NB4 (cell line): ENCODE measurements at regions not wholly inside any gene's neighbourhood (a gene's known extent, or its start where the extent isn't known, plus 50 kb on each side); places are given as distances from the start of the nearest gene placed in this dataset.

Experiments used
- DNase-seq: peaks from one replicate; pipeline ENCODE4 v3.0.0; 2010; ENCODE audit warnings: low read depth
- H3K4me3 ChIP-seq: one replicate; pipeline ENCODE4 v1.5.1; 2011; ENCODE audit warnings: mild to moderate bottlenecking, low read depth, low read length, moderate library complexity
- MYC ChIP-seq: IDR thresholded peaks from 2 replicates; pipeline ENCODE4 v1.6.1; 2011; ENCODE audit warnings: low read depth, low read length
- POLR2A ChIP-seq: IDR thresholded peaks from 2 replicates; pipeline ENCODE4 v1.6.1; 2011; ENCODE audit warnings: mild to moderate bottlenecking; ENCODE audit not compliant: insufficient read length; ENCODE audit errors: extremely low read depth
- TF ChIP-seq, protein P1 (sequence below): IDR thresholded peaks from 2 replicates; pipeline ENCODE4 v1.6.1; 2011; ENCODE audit warnings: low read depth, low read length
- TF ChIP-seq, protein P2 (sequence below): IDR thresholded peaks from one replicate; pipeline ENCODE4 v1.5.1; 2012; ENCODE audit warnings: low read depth, low read length

GRCh38 chr10:23525406-23525805 lies 86.5 kb downstream of the OTUD1 start:
- peak; percentile 15 for DNase-seq
- no peak overlapping the region for H3K4me3 ChIP-seq
- TF ChIP-seq POLR2A, result no peak
- TF ChIP-seq, protein P1, sequence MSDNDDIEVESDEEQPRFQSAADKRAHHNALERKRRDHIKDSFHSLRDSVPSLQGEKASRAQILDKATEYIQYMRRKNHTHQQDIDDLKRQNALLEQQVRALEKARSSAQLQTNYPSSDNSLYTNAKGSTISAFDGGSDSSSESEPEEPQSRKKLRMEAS, result no peak
- TF ChIP-seq, protein P2, sequence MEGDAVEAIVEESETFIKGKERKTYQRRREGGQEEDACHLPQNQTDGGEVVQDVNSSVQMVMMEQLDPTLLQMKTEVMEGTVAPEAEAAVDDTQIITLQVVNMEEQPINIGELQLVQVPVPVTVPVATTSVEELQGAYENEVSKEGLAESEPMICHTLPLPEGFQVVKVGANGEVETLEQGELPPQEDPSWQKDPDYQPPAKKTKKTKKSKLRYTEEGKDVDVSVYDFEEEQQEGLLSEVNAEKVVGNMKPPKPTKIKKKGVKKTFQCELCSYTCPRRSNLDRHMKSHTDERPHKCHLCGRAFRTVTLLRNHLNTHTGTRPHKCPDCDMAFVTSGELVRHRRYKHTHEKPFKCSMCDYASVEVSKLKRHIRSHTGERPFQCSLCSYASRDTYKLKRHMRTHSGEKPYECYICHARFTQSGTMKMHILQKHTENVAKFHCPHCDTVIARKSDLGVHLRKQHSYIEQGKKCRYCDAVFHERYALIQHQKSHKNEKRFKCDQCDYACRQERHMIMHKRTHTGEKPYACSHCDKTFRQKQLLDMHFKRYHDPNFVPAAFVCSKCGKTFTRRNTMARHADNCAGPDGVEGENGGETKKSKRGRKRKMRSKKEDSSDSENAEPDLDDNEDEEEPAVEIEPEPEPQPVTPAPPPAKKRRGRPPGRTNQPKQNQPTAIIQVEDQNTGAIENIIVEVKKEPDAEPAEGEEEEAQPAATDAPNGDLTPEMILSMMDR, result no peak
- no peak for TF ChIP-seq MYC

- DNase-seq, result no peak
- no peak for TF ChIP-seq POLR2A
- TF ChIP-seq, protein P2, result no peak
- TF ChIP-seq MYC, result no peak
- TF ChIP-seq, protein P1, result no peak
- no peak overlapping the region for H3K4me3 ChIP-seq
Observed at GRCh38 chr10:23528419-23528818, 89.5 kb downstream of the OTUD1 start.

- no peak for DNase-seq
Observed at GRCh38 chr10:23529625-23530024, 90.8 kb downstream of the OTUD1 start.

GRCh38 chr10:23530079-23530478 lies 91.2 kb downstream of the OTUD1 start:
- DNase-seq, result no peak
- TF ChIP-seq, protein P1, result no peak
- TF ChIP-seq POLR2A, result no peak
- no peak for TF ChIP-seq MYC
- TF ChIP-seq, protein P2, result no peak
- H3K4me3 ChIP-seq, result no peak overlapping the region

More at GRCh38 chr10:23529625-23530024, 90.8 kb downstream of the OTUD1 start:
- H3K4me3 ChIP-seq, result no peak overlapping the region
- TF ChIP-seq, protein P1, result no peak
- TF ChIP-seq MYC (no peak), POLR2A (no peak)
- TF ChIP-seq, protein P2, result no peak

DNA sequence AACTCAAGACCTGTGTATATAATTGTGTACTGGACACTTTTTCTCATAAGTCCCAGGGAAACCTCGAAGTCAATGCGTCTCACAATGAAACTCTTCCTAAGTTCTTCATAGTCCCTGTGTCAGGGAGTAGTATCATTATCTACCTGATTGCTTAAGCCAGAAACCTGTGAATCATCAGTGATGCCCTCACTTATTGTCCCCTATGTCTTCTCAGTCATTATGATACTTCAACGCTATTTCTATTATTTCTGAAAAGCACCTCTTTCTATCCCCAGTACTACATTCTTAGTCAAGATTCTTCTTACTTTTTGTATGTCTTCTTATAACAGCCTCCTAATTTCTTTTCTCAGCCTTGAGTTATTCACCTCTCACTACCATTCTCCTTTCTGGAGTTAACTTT lies 94.3 kb downstream of the OTUD1 start:
- DNase-seq, result no peak
- H3K4me3 ChIP-seq, result no peak overlapping the region
- no peak for TF ChIP-seq MYC

GRCh38 chr10:23534326-23534725 lies 95.5 kb downstream of the OTUD1 start:
- no peak overlapping the region for H3K4me3 ChIP-seq
- TF ChIP-seq, protein P2, result no peak
- TF ChIP-seq POLR2A (no peak), MYC (no peak)
- TF ChIP-seq, protein P1, result no peak
- DNase-seq, result no peak
